ENCODE measurements at regions not wholly inside any gene's neighbourhood (a gene's known extent, or its start where the extent isn't known, plus 50 kb on each side); places are given as distances from the start of the nearest gene placed in this dataset.

DNA sequence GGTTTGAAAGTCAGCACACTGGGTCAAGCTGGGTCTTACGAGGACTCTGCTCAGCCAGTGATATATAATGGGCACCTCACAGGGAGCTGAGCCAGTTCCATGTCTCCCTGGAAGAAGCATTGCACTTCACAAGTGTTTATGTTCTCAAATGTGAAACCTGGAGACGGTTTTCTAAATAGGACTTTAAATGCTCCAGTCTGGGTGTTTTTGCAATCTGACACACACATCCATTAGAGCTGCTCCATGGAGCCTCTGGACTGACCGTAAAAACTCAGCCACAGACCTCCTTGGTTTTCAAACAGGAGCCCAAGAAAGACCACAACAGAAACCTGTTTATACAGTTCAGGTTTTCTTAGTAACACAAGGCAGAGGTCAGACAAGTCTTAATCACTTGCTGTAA lies 201.3 kb upstream of the LRIG1 start:
- no peaks in the 10 kb centered on the region for H3K9me3 ChIP-seq (ENCODE audit: low read length)
- no peak overlapping the region for H2AFZ ChIP-seq (ENCODE audit: low read length)
- H3K27me3 ChIP-seq (ENCODE audit: insufficient read depth, low read length): no peaks in the 10 kb centered on the region
- H3K9me2 ChIP-seq (ENCODE audit: low read depth, low read length): no peaks in the 10 kb centered on the region
- H3K4me1 ChIP-seq (ENCODE audit: insufficient read depth, low read length, severe bottlenecking): no peaks in the 10 kb centered on the region
- H3K4me3 ChIP-seq (ENCODE audit: low read depth, low read length, poor library complexity, severe bottlenecking): no peak overlapping the region
- no peaks in the 10 kb centered on the region for H3K79me2 ChIP-seq (ENCODE audit: insufficient read depth, low read length)
- no peaks in the 10 kb centered on the region for H3F3A ChIP-seq (ENCODE audit: insufficient read depth, low read length)
- no peak overlapping the region for H3K9ac ChIP-seq (ENCODE audit: low read length)
- TF ChIP-seq, protein P1, sequence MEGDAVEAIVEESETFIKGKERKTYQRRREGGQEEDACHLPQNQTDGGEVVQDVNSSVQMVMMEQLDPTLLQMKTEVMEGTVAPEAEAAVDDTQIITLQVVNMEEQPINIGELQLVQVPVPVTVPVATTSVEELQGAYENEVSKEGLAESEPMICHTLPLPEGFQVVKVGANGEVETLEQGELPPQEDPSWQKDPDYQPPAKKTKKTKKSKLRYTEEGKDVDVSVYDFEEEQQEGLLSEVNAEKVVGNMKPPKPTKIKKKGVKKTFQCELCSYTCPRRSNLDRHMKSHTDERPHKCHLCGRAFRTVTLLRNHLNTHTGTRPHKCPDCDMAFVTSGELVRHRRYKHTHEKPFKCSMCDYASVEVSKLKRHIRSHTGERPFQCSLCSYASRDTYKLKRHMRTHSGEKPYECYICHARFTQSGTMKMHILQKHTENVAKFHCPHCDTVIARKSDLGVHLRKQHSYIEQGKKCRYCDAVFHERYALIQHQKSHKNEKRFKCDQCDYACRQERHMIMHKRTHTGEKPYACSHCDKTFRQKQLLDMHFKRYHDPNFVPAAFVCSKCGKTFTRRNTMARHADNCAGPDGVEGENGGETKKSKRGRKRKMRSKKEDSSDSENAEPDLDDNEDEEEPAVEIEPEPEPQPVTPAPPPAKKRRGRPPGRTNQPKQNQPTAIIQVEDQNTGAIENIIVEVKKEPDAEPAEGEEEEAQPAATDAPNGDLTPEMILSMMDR (IDR thresholded peaks at IDR 0.05; ENCODE audit: low read length): no peak
- TF ChIP-seq EZH2 (IDR thresholded peaks at IDR 0.05; ENCODE audit: borderline replicate concordance, low read length): no peak
- H3K27ac ChIP-seq (ENCODE audit: low read depth, low read length, poor library complexity, severe bottlenecking): no peak overlapping the region
- no peaks in the 10 kb centered on the region for H4K20me1 ChIP-seq (ENCODE audit: insufficient read depth, low read length)
- H3K36me3 ChIP-seq (ENCODE audit: insufficient read depth, low read length): no peaks in the 10 kb centered on the region
- H3K4me2 ChIP-seq (ENCODE audit: low read length): no peak overlapping the region

DNA sequence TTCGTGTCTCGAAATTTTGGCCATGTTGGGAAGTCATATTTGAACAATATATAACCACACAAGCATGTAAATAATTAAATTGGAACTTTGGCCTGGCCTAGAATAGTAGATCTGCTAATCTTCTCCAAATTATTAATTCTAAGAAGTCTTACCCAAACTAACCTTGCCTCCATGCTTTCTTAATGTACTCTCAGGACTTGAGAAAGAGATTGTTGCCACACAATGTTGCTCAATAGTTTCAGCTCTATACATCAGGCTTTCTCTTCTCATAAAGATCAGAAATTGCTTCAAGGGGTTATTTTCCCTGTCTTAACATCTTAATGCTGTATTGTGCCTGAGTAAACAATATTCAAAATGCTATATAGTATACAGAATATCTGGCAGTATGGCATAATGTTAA lies 202.7 kb upstream of the LRIG1 start:
- no peak overlapping the region for H2AFZ ChIP-seq (ENCODE audit: low read length)
- no peaks in the 10 kb centered on the region for H3K9me3 ChIP-seq (ENCODE audit: low read length)
- no peak overlapping the region for H3K27ac ChIP-seq (ENCODE audit: low read depth, low read length, poor library complexity, severe bottlenecking)
- H3F3A ChIP-seq (ENCODE audit: insufficient read depth, low read length): no peaks in the 10 kb centered on the region
- no peaks in the 10 kb centered on the region for H3K36me3 ChIP-seq (ENCODE audit: insufficient read depth, low read length)
- no peak overlapping the region for H3K9ac ChIP-seq (ENCODE audit: low read length)
- TF ChIP-seq, protein P1 (IDR thresholded peaks at IDR 0.05; ENCODE audit: low read length): no peak
- no peak for TF ChIP-seq EZH2 (IDR thresholded peaks at IDR 0.05; ENCODE audit: borderline replicate concordance, low read length)
- H3K79me2 ChIP-seq (ENCODE audit: insufficient read depth, low read length): no peaks in the 10 kb centered on the region
- no peaks in the 10 kb centered on the region for H3K4me1 ChIP-seq (ENCODE audit: insufficient read depth, low read length, severe bottlenecking)
- H3K4me2 ChIP-seq (ENCODE audit: low read length): no peak overlapping the region
- H3K27me3 ChIP-seq (ENCODE audit: insufficient read depth, low read length): no peaks in the 10 kb centered on the region
- no peaks in the 10 kb centered on the region for H3K9me2 ChIP-seq (ENCODE audit: low read depth, low read length)
- no peak overlapping the region for H3K4me3 ChIP-seq (ENCODE audit: low read depth, low read length, poor library complexity, severe bottlenecking)
- H4K20me1 ChIP-seq (ENCODE audit: insufficient read depth, low read length): no peaks in the 10 kb centered on the region

DNA sequence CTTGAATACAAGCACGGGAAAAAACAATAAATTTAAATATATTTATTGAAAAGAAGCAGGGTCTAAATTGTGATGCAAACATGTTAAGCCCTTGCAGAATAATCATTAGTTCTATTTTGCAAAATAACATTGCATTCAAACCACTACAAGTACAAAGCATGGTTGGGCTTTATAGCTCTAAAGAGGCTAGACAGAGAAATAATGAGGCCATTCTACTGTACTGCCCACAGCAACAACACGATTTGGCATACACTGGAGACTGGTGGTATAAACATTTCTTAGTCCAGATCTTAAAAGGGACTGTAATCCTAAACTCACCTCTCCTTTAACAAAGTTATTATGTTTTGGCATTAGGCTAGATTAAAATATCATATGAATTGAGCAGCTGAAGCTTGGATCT lies 204.3 kb upstream of the LRIG1 start:
- Histone ChIP-seq H3K9me3 (ENCODE audit: low read length) (no peaks in the 10 kb centered on the region), H3K4me3 (ENCODE audit: low read depth, low read length, poor library complexity, severe bottlenecking) (no peak overlapping the region), H3K79me2 (ENCODE audit: insufficient read depth, low read length) (no peaks in the 10 kb centered on the region), H3K36me3 (ENCODE audit: insufficient read depth, low read length) (no peaks in the 10 kb centered on the region), H3K27ac (ENCODE audit: low read depth, low read length, poor library complexity, severe bottlenecking) (no peak overlapping the region), H3K27me3 (ENCODE audit: insufficient read depth, low read length) (no peaks in the 10 kb centered on the region), H3K9me2 (ENCODE audit: low read depth, low read length) (no peaks in the 10 kb centered on the region), H4K20me1 (ENCODE audit: insufficient read depth, low read length) (no peaks in the 10 kb centered on the region), H3K4me2 (ENCODE audit: low read length) (no peak overlapping the region), H3F3A (ENCODE audit: insufficient read depth, low read length) (no peaks in the 10 kb centered on the region), H3K9ac (ENCODE audit: low read length) (no peak overlapping the region), H3K4me1 (ENCODE audit: insufficient read depth, low read length, severe bottlenecking) (no peaks in the 10 kb centered on the region), H2AFZ (ENCODE audit: low read length) (no peak overlapping the region)
- no peak for TF ChIP-seq EZH2 (IDR thresholded peaks at IDR 0.05; ENCODE audit: borderline replicate concordance, low read length)
- TF ChIP-seq, protein P1 (IDR thresholded peaks at IDR 0.05; ENCODE audit: low read length): no peak
